MM.1S (cell line): ENCODE measurements at regions not wholly inside any gene's neighbourhood (a gene's known extent, or its start where the extent isn't known, plus 50 kb on each side); places are given as distances from the start of the nearest gene placed in this dataset.

ENCODE experiments used
- CTCF ChIP-seq: fragments of 300-600 bp; sonication (generic); IDR thresholded peaks from 2 replicates; pipeline ENCODE4 v1.5.1; 2016; ENCODE audit warnings: antibody characterized with exemption, low read length, mixed read lengths
- EZH2 ChIP-seq: fragments of 300-600 bp; sonication (generic); optimal IDR thresholded peaks from 2 replicates; pipeline ENCODE3; 2017; ENCODE audit warnings: low read depth, mild to moderate bottlenecking, antibody characterized with exemption, low read length, mixed read lengths
- EZH2phosphoT487 ChIP-seq: fragments of 300-600 bp; sonication (generic); IDR thresholded peaks from 2 replicates; pipeline ENCODE4 v1.6.1; 2018; ENCODE audit warnings: antibody characterized with exemption, low read length

GRCh38 chr4:165758086-165758485, 115.0 kb upstream of the TLL1 start:
- no peak for TF ChIP-seq CTCF
- no peak for TF ChIP-seq EZH2phosphoT487
- TF ChIP-seq EZH2: no peak
